IPS-18c (cell line): ENCODE measurements at regions not wholly inside any gene's neighbourhood (a gene's known extent, or its start where the extent isn't known, plus 50 kb on each side); places are given as distances from the start of the nearest gene placed in this dataset.
"Not testable (repeated sequence)": the region's sequence is repeated elsewhere in the genome, so short reads cannot be mapped to it uniquely, and the experiment has no call there.

Experiments
- H3K4me3 ChIP-seq: 2 replicates; pipeline ENCODE4 v1.7.0; 2013; ENCODE audit warnings: low read depth, mild to moderate bottlenecking, low read length, moderate library complexity; ENCODE audit not compliant: insufficient read depth
- H3K9me3 ChIP-seq: one replicate; pipeline ENCODE4 v1.6.1; 2013; ENCODE audit warnings: mild to moderate bottlenecking, low read length, moderate library complexity; ENCODE audit not compliant: control insufficient read depth, insufficient read depth

DNA sequence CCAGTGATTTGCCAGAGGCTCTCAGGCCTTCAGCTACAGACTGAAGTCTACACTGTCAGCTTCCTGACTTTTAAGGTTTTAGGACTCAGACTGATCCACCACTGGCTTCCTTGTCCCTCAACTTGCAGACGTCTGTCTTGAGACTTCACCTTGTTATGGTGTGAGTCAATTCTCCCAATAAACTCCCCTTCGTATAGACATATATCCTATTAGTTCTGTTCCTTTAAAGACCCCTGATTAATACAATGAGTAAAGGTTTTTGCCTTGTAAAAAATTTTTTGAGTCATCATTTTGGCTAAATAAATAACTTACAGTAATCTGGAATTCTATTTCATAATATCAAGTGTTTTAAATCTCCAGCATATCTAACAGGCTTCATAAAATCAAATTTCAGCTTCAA lies 956.3 kb upstream of the CDH6 start:
- Histone ChIP-seq H3K9me3 (no peaks in the 10 kb centered on the region), H3K4me3 (no peak overlapping the region)

DNA sequence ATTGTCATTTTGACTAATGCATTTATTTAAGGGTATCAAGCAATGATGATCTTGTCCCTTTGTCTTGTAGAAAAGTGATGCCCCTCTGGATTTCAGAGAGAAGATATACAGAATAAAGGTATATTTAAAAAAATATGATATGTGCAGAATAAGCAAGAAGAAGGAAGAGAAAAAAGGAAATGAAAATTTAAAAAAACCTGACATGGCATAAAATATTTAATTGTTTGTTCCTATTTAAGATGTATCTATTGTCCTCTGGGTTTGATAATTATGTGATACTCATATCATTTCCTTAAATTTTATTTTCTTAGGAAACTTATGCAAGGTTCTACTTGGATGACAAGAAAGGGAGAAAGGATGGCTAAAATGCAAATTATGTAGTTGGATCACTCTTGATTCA lies 983.7 kb upstream of the CDH6 start:
- H3K9me3 ChIP-seq, result peaks cover 5% of the 10 kb centered on the region
- no peak overlapping the region for H3K4me3 ChIP-seq

DNA sequence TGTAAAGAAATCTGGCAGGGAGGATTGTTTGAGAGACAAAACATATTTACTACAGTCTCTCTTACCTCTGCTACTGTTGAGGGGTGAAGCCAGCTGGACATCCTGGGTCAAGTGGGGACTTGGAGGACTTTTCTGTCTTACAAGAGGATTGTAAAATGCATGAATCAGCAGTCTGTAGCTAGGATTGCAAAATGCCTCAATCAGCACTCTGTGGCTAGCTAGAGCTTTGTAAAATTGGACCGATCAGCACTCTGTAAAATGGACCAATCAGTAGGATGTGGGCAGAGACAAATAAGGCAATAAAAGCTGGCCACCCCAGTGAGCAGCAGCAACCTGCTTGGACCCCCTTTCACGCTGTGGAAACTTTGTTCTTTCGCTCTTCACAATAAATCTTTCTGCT lies 995.8 kb upstream of the CDH6 start:
- Histone ChIP-seq H3K4me3 (no peak overlapping the region), H3K9me3 (peaks cover 1% of the 10 kb centered on the region)

DNA sequence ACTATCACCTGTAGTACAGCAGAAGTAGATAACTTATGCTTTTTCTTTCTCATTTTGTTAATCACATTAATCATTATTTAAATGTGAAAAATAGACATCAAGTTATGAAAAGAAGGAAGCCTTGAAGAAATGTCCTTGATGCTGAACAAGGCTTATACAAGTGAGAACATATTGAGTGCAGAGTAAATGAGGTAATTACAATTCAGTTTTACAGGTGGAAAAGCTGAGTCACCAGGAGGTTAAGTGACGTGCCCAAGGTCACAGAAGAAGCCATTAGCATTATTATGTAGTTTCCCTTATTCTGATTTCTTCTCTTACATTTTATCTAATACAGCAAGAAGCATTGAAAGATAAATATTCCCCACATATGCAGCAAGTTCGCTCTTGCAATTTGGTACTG lies 998.5 kb upstream of the CDH6 start:
- Histone ChIP-seq H3K4me3 (no peak overlapping the region), H3K9me3 (no peaks in the 10 kb centered on the region)

DNA sequence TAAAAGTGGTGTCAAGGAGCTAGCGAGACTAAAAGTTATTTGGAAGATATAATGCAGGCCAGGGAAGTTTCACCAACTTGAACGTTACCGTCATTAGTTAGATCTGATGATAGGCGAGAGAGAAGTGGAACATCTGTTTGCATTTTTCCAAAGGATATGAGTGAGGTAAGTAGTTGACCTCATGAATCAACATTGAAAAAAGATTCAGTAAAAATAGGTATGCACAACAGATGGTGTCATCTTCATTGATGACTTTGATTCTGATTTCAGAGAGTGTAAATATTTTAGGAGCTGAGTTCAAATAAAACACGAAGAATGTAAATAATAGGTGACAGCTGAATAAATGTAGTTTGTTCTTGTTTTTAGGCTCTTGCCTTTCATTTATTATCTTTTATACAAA lies 998.9 kb upstream of the CDH6 start:
- Histone ChIP-seq H3K9me3 (no peaks in the 10 kb centered on the region), H3K4me3 (no peak overlapping the region)

DNA sequence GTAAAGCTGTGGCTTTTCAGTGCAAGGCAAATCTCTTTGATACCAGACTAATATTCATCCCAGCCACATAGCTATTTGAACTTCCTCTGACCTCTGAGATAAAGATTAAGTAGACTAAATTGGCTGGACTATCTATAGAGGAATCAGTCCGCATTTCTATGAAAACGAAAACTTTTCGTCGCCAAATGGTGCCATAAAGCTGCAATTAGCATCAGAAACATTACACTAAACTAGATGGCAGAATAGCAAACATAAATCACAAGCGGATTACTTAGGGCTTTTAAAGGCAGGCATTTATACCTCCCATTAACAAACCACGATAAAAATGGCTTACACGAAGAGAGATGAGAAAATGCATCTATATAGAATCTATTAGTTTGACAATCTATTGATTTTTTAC lies 1009.7 kb upstream of the CDH6 start:
- no peaks in the 10 kb centered on the region for H3K9me3 ChIP-seq
- no peak overlapping the region for H3K4me3 ChIP-seq

DNA sequence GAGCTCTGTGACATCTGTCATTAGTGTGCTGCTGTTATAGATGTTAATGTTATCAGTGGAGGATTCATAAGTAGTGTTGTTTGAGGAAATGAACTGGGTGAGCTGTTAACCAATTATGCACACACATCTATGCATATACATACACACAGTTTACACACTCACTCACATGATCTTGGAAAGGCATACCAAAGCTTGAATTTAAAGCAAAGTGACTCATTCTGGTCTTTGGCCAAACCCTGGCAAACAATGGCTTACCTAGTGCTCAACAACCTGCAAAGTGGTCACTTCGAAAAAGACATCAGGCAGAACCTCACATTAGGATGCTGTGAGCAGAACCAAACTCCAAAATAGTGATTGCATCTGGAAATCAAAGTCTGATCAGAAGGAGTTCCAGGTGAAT lies 1037.3 kb upstream of the CDH6 start:
- Histone ChIP-seq H3K4me3 (no peak overlapping the region), H3K9me3 (no peaks in the 10 kb centered on the region)

DNA sequence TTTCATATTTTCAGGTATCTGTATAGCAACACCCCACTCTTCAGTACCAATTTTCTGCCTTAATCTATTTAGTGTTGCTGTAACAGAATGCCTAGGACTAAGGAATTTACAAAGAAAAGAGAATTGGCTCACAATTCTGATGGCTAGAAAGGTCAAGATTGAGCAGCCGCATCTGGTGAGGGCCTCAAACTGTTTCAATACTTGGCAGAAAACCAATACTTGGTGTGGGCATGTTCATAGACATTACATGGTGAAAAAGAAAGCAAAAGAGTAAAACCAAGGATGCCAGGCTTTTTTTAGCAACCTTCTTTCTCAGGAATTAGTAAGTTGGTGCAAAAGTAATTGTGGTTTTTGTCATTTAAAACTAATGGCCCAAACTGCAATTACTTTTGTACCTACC lies 1041.1 kb upstream of the CDH6 start:
- no peak overlapping the region for H3K4me3 ChIP-seq

DNA sequence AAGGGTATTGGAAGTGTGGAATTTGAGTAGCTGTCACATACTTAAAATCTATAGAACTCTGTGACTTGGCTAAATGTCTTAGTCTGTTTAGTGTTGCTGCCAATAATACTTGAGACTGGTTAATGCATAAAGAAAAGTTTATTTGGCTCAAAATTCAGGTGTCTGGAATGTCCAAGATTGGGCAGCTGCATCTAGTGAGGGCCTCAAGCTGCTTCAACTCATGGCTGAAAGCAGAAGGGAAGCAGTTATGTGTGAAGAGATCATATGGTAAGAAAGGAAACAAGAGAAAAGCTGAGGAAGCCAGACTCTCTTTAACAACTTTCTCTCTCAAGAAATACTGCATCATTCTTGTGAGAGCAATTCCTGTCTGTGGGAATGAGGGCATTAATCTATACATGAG lies 1043.3 kb upstream of the CDH6 start:
- Histone ChIP-seq H3K9me3 (peaks cover 3% of the 10 kb centered on the region), H3K4me3 (no peak overlapping the region)

More for the DNA sequence above, 1041.1 kb upstream of the CDH6 start:
- H3K9me3 ChIP-seq, result peaks cover 3% of the 10 kb centered on the region

DNA sequence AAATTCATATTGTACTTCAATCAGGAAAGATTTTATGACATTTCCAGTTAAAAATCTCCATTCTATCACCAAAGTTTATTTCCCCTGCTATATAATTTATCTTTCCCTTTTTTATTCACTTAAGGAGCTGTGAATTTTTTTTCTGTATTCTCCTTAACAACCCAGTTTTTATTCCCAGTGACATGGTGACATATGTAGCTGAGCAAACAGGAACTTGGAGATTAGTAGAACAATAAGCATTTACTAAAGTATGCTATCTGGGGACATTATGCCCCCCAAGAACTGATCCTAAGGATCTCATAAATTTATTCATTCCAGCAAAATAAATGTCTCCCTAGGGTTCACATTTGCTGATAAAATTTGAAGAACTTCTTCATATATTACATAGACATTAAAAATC lies 1044.0 kb upstream of the CDH6 start:
- H3K4me3 ChIP-seq, result no peak overlapping the region
- peaks cover 3% of the 10 kb centered on the region for H3K9me3 ChIP-seq

DNA sequence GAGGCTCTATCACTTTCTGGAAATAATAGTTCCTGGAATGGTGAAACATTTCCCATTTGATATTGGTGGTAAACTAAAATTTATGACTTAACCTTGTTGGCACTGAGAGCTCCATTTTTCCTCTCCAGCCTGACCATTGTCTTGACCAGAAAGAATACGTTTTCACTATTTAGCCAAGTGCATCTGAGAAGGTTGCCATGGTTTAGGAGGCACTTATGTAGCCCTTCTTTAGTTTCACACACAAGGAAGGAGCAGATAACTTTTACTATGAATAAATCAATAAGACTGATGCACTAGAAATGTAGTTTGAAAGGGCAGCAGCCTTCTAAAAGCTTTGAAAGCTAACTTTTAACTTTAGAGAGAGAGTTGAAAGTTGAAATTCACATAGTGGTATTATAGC lies 1045.5 kb upstream of the CDH6 start:
- Histone ChIP-seq H3K9me3 (peaks cover 4% of the 10 kb centered on the region), H3K4me3 (no peak overlapping the region)

DNA sequence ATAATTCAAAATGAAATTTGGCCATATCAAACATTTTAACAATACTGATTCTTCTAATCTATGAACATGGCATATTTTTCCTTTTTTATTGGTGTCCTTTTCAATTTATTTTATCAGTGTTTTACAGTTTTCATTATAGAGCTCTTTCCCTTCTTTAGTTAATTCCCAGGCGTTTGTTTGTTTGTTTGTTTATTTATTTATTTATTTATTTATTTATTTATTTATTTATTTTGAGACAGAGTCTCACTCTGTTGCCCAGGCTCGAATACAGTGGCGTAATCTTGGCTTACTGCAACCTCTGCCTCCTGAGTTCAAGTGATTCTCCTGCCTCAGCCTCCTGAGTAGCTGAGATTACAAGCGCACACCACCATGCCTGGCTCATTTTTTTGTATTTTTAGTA lies 1049.4 kb upstream of the CDH6 start:
- H3K4me3 ChIP-seq, H3K9me3 ChIP-seq: not testable (repeated sequence)

DNA sequence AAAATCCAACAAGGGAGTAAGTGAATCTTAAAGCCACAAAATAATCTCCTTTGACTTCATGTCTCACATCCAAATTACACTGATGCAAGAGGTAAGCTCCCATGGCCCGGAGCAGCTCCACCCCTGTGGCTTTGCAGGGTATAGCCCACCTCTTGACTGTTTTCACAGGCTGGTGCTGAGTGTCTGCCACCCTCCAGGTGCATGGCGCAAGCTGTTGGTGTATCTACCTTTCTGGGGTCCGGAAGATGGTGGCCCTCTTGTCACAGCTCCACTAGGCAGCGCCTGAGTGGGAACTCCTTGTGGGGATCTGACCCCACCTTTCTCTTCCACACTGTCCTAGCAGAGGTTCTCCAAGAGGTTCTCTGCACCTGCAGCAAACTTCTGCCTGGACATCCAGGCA lies 1051.1 kb upstream of the CDH6 start:
- Histone ChIP-seq H3K9me3 (peaks cover 8% of the 10 kb centered on the region), H3K4me3 (no peak overlapping the region)

DNA sequence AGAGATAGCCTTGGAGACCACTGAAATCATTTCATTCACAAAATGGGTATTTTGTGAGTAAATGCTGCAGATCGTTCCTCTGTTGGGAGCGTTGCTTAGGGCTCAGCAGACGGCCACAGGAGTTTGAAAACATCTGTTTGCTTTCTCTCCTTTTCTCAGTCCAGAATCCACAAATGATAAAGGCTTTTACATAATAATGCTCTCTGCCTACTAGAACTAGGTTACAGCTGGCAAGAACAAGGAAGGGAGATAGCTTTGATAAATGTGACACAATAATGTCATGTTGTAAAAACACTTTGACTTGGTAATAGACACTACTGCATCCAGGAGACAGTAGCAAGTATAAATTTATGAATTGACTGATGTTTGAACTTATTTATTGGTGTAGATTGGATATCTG lies 1072.4 kb upstream of the CDH6 start:
- Histone ChIP-seq H3K9me3 (no peaks in the 10 kb centered on the region), H3K4me3 (no peak overlapping the region)

DNA sequence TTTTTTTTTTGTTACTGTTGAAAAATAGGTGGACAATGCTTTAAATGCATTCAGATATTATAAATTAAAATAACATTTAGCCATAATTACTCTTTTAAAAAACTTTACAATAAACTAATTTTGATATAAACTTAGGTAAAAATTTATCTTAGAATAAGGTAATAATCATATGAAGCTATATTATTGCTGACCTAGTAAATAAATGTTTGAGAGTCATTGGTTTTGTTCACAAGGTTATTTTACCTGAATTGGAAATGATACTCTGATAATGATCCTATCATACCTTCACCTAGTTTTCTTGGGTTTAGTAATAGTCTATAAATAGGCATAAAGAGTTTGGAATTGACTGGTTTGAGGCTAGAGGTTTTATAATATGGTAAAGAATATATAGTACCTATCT lies 1076.4 kb upstream of the CDH6 start:
- H3K9me3 ChIP-seq, result no peaks in the 10 kb centered on the region
- H3K4me3 ChIP-seq, result no peak overlapping the region

DNA sequence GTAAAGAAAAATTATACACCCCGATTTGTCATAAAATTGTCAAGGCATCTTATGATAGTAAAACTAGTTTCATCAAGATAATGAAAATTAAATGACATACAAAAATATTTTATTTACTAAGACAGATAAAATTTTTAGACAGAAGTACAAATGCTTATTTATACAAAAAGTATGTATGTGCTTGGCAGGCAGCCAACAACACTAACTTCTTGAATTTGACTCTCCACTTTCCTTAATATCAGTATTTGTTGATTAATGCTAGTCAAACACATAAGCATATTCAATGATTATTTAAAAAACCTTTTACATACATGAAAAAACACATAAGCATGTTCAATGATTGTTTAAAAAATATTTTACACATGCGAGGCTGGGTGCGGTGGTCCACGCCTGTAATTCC lies 1079.9 kb upstream of the CDH6 start:
- H3K9me3 ChIP-seq, result no peaks in the 10 kb centered on the region
- H3K4me3 ChIP-seq, result no peak overlapping the region

DNA sequence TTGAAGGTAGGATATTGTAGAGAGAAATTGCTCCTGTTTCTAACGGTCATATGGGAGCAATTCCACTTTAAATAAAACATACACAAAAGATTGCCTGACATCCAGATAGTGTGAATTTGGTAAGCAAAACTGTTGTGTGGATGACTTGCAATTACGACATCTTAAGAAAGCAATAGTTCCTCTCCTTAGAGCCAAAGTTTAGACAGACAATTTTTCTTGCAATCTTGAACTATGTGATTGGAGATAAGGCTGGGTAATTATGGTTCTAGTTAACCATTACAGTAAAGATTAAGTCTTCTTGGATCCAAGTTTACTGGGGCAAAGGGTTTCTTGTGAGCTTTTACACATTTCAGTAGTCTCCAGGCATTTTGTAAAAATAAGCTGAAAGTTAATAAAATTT lies 1080.6 kb upstream of the CDH6 start:
- H3K9me3 ChIP-seq, result no peaks in the 10 kb centered on the region
- no peak overlapping the region for H3K4me3 ChIP-seq

DNA sequence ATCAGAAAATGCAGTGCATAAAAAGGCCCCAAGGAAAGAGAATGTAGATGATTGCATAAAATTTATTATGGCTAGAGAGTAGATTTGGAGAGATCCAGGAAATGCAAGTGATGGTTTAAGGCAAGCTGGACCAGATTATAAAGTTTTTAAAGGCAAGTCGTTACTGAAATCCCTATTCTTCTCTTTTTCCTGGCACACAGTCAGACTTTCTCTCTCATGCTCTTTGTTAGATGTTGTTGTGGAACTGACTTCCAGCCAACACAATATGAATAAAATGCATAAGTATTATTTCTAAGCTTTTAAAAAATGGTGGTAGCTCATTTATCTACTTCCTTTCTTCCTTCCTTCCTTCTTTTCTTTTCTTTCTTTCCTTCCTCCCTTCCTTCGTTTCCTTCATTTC lies 1085.4 kb upstream of the CDH6 start:
- H3K9me3 ChIP-seq, result no peaks in the 10 kb centered on the region
- H3K4me3 ChIP-seq, result no peak overlapping the region

DNA sequence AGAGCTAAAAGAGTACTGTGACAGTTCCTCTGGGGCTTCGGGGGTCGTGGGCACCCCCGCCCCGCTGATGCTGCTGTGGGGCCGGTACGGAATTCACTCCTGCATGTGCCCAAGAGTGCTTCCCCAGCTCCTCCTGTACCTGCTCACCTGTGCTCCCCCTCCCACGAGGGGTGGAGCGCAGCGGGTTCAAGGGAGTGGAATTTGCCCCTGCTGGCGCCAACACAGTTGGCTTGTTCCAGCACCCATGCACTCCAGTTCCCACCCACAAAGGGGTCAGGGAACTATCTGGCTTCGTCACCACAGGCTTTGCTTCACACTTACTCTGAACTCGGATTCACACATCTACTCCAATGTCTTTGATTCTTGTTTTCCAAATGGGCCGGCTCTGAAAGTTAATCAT lies 1086.9 kb upstream of the CDH6 start:
- Histone ChIP-seq H3K4me3 (no peak overlapping the region), H3K9me3 (no peaks in the 10 kb centered on the region)
